Amniotic epithelial cell (primary cell): ENCODE measurements at regions not wholly inside any gene's neighbourhood (a gene's known extent, or its start where the extent isn't known, plus 50 kb on each side); places are given as distances from the start of the nearest gene placed in this dataset.
"Not testable (repeated sequence)": the region's sequence is repeated elsewhere in the genome, so short reads cannot be mapped to it uniquely, and the experiment has no call there.

Experiments
- DNase-seq: peaks from one replicate; pipeline ENCODE4 v3.0.0-alpha.2; 2010; ENCODE audit warnings: low read depth

DNA sequence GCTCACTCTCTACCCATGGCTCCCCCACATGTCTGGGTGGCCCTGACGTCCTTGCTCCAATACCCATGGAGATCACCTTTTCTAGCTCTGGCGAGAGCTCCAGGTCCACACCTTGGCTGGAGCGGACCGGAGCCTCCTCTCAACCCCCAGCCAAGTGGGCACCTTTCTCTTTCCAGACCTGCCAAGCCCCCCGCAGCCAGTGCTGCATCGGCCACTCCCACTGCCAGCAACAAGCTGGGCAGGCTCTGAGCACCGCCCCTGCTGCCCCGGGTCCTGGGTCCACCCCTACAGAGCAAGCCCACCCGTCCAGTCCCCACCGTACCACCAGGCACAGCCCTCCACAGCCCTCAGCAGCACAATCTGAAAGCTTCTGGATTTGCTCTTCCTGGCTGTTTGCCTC lies 98.2 kb upstream of the C14orf180 start:
- no peak for DNase-seq

- not testable (repeated sequence) for DNase-seq
Observed at GRCh38 chr14:104482017-104482416, 97.5 kb upstream of the C14orf180 start.

DNA sequence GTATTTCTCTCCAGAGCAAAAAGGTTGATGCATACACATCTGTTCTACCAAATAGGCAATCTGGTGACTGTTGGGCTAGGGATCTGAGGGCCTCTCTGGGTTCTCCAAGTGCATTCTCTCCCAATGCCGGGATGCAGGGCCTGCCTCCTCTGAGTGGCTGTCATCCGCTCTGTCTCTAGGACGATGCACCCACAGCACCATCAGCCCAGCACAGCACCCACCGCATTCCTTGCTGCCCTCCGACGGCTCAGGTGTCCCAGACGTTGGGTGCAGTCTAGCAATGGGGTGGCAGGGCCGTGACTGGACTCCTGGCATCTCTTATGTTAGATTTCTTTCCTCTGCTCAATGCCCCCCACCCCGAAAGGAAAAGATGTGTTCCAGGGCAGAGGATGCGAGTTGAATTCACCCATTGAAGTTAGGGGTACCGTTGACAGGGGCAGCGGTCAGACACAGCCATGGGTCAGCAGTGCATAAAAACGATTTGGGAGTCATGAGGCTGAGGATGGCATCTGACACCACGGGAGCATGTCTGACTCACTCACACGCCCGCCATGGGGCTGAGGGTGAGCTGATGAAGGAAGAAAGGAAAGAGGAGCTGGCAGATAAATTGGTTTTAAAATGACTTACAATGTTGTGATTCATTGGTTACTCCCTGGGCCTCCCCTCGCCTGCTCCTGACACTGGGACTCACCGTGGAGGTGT lies 93.2 kb upstream of the C14orf180 start:
- DNase-seq, result no peak

DNA sequence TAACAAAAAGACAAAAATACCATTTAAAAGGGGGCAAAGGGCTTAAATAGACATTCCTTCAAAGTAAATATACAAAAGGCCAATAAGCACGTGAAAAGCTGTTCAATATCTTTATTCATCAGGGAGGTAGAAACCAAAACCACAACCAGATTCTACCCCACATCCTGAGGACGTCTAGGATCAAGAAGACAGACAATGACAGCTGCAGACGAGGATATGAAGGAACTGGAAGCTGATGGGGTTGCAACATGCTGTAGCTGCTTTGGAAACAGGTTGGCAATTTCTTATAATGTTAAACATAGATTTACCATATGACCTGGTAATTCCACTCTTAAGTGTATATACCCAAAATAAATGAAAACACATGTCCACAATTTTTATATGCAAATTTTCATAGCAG lies 85.1 kb upstream of the C14orf180 start:
- DNase-seq, result no peak

DNA sequence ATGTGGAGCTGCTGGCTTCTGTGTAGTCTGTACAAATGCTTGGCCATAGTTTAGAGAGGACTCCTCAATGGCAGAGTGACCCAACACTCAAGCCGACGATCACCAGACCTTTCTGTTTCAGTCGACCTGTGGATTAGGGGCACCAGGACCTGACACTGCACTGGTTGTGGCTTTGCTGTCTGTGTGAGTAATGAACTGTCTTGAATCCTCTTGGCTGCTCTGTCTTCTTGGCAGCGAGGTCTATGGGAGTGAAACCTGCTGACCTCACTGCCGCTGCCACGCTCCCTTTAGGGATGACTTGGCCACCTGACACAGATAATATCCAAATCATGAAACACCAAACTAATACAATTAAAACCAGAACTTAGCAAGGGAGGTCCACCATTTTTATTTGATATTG lies 83.5 kb upstream of the C14orf180 start:
- DNase-seq, result no peak

DNA sequence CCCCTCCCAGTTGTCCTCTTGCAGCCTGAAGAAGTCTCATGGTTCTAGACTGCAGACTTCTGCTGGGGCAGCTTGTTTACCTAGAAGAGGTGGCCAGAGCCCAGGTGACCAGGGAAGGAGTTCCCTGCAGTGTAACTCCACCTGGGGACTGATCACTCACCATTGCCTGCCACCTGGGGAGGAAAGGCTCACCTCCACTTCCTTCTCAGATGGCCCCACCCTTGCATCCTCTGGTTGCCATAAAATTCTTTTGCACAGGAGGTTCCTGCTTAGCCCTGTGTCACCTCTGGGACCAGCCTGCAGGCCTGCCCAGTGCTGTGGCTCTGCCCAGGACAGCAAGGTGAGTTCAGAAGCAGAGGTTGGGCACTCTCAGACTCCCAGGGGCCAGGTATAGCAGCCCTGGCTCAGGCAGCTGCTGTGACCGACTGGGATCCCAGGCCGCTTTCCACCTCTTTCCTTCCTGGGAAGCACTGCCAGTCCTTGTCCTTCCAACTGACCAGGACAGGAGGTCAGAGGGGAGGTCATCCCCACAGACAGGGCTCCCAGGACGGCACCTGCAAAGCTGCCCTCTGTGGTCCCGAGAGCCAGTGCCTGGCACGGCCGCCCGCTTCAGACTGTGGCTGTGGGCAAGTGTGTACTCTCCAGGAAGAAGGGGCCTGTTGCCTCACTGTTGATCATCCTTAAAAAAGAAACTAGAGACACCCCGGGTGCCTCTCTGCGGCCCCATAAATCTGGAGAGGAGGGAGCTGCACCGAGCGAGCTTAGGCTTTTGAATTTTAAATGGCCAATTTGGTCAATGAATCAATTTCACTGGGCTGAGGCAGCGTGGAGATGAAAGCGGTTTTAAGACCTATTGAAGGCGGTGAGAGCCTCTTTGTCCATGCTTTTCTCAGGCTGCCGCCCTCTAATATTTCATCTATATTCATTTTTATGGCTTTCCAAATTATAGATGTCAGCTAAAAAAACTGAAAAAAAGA lies 79.5 kb upstream of the C14orf180 start:
- no peak for DNase-seq

DNA sequence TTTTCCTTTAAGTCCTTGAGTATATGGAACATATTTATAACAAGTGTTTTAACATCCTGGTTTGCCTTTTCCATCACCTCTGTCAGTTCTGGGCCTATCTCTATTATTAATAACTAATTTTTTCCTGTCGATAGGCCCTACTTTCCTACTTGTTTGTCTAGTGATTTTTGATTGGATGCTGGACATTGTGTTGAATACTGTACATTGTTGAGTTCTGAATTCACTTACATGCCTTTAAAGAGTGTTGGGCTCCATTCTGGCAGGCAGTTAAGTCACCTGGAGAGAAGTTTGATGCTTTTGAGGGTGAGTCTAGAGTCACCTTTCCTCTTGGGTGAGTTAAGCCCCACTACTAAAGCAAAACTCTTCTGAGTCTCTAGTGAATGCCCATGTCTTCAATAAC lies 77.5 kb upstream of the C14orf180 start:
- no peak for DNase-seq

DNA sequence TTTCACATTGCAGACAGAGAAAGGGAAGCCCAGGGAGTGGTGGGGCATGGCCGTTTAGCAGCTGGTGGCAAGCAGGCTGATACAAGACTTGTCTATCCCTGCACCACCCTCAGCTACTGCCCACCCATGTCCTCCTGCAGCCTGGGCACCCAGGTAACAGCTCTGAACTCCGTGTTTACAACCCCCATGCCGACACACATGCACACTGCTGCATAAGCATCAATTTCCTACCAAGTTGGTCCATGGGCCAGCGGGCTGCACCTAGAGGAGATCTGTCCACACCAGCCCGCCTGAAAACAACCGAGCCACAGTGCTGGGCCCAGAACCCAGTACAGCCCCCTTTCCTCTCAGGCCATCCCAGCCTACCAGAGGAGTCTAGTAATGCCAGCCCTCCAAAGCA lies 75.9 kb upstream of the C14orf180 start:
- DNase-seq, result no peak

DNA sequence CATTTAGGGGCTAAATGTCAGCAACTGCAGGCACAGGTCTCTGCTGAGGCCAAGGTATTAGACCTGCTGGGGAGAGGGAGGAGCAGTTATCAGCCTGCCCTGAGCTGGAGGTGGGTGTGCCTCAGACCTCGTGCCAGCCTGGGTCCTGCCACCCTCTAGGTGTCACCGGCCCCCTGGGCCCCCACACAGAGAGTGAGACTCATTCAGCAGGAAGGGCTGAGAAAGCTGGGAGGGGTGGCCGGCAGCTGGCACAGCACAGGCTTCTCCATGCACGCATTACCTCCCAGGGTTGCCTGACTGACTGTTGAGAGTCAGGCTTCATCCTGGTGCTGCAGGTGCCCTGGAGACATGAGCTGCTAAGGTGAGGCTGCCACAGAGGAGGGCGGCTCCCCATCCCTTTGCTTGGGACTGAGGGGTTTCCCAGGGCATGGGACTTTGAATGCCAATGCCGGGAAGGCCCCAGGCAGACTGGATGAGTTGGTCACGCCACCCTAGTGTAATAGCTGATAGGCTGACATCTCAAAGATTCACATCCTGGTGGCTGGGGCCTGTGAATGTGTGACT lies 75.3 kb upstream of the C14orf180 start:
- DNase-seq, result no peak

GRCh38 chr14:104505085-104506074 lies 74.2 kb upstream of the C14orf180 start:
- no peak for DNase-seq

- no peak for DNase-seq
Observed at GRCh38 chr14:104506461-104507253, 72.9 kb upstream of the C14orf180 start.

DNA sequence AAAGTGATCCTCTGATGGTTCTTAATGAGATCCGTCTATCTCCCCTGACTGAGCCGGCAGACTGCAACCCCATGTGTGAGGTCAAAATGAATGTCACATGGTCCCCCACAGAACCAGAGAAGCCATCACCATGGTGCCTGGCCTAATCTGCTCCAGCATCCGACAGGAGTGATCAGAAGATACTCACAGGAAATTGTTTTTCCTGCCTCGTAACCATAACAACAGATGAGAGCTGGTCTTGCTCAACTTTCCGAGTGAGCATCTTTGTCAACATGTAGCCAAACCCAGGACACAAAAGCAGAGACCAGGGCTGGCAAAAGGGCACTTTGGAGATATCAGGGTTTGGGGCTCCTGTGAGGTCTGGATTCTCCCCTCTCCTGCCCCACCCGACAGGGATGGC lies 72.1 kb upstream of the C14orf180 start:
- no peak for DNase-seq

GRCh38 chr14:104509673-104510072 lies 69.9 kb upstream of the C14orf180 start:
- no peak for DNase-seq

- no peak for DNase-seq
Observed at GRCh38 chr14:104510216-104510615, 69.3 kb upstream of the C14orf180 start.

DNA sequence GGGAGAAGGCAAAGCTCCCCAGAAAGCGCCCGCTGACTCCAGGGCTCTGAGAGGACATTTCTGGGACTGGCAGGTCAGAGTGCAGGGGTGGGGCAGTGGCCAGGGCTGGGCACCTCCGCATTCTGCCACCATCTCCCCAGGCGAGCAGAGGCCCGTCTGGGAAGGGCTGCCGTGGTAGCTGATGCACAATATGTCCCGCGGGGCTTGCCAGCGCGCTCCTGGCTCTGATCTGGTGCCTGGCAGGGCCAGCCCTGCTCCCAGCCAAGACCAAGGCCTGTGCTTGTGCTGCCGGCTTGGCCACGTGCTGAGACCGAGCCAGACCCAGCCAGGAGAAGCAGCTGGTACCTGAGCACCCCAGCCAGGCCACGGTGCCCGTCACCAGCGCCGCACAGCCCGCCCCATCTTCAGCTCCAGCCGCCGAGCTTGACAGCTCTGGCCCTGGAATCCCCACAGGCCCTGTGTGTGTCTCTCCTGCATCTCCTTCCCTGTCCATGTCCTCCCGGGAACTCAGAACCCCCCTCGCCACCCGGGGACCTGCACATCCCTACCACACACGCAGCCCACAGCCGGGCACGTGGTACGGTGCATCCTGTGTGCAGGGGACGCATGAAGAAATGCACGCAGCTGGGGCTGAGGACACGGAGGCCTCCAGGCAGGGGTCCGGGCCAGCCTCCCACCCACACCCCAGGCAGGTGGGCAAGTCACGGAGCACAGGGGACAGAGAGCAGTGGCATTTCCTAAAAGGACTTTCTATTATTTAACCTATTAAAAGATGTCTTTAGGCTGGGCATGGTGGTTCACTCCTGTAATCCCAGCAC lies 68.6 kb upstream of the C14orf180 start:
- DNase-seq, result no peak

DNA sequence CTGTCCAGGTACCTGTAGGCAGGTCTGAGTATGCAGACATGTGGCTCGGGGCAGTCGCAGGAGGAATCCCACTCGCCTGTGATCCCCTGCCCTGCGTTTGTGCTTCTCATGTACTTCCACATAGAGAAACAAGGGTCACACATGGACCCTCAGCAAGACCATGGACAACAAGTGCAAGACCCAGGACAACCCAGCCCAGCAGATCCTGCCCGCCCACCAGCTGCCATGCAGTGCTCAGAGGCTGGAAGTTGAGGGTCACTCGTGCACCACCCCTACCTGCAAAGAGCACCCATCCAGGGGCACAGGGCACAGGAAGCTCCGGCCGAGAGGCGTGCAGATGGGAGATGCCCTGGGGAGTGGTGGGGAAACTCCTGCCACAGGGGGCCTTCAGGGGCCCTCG lies 67.5 kb upstream of the C14orf180 start:
- no peak for DNase-seq

- DNase-seq, result no peak
Observed at GRCh38 chr14:104512771-104513640, 66.6 kb upstream of the C14orf180 start.

GRCh38 chr14:104513641-104514046 lies 65.9 kb upstream of the C14orf180 start:
- no peak for DNase-seq
